Fibroblast of skin of scalp (primary cell): ENCODE measurements at regions not wholly inside any gene's neighbourhood (a gene's known extent, or its start where the extent isn't known, plus 50 kb on each side); places are given as distances from the start of the nearest gene placed in this dataset.
A peak's percentile ranks its signal among the peaks of the same experiment; 100 is the strongest.
"Not testable (repeated sequence)": the region's sequence is repeated elsewhere in the genome, so short reads cannot be mapped to it uniquely, and the experiment has no call there.

Source experiments
- DNase-seq: peaks from one replicate; pipeline ENCODE4 v3.0.0-alpha.2; 2013

GRCh38 chr6:154923199-154923869, 71.8 kb upstream of the TIAM2 start:
- DNase-seq, result peak; percentile 27

GRCh38 chr6:154925130-154925529, 70.0 kb upstream of the TIAM2 start:
- no peak for DNase-seq

GRCh38 chr6:154926366-154926765, 68.7 kb upstream of the TIAM2 start:
- DNase-seq, result no peak

- peak; percentile 79 for DNase-seq
These were observed 66.7 kb upstream of the TIAM2 start for GRCh38 chr6:154928325-154928922.

- no peak for DNase-seq
These were observed 64.7 kb upstream of the TIAM2 start for GRCh38 chr6:154930451-154930851.

GRCh38 chr6:154931711-154932424, 63.2 kb upstream of the TIAM2 start:
- DNase-seq, result peak; percentile 81

GRCh38 chr6:154932515-154933027, 62.5 kb upstream of the TIAM2 start:
- peak; percentile 92 for DNase-seq

- DNase-seq, result peak; percentile 87
These were observed 61.8 kb upstream of the TIAM2 start for GRCh38 chr6:154933181-154933827.

- peak; percentile 36 for DNase-seq
These were observed 57.6 kb upstream of the TIAM2 start for GRCh38 chr6:154937306-154938220.

- DNase-seq, result no peak
These were observed 56.9 kb upstream of the TIAM2 start for GRCh38 chr6:154938221-154938580.

- DNase-seq, result not testable (repeated sequence)
These were observed 56.3 kb upstream of the TIAM2 start for GRCh38 chr6:154938727-154939285.

GRCh38 chr6:154942770-154943169, 52.3 kb upstream of the TIAM2 start:
- DNase-seq, result no peak

GRCh38 chr6:154945271-154945890, 49.7 kb upstream of the TIAM2 start:
- no peak for DNase-seq
